Kasumi-1 (cell line): ENCODE measurements at regions not wholly inside any gene's neighbourhood (a gene's known extent, or its start where the extent isn't known, plus 50 kb on each side); places are given as distances from the start of the nearest gene placed in this dataset.
"Not testable (repeated sequence)": the region's sequence is repeated elsewhere in the genome, so short reads cannot be mapped to it uniquely, and the experiment has no call there.

Source experiments
- DNase-seq, 2 experiments: peaks; one replicate each; lab custom pipeline; 2025; lab: John Stamatoyannopoulos, UW

DNA sequence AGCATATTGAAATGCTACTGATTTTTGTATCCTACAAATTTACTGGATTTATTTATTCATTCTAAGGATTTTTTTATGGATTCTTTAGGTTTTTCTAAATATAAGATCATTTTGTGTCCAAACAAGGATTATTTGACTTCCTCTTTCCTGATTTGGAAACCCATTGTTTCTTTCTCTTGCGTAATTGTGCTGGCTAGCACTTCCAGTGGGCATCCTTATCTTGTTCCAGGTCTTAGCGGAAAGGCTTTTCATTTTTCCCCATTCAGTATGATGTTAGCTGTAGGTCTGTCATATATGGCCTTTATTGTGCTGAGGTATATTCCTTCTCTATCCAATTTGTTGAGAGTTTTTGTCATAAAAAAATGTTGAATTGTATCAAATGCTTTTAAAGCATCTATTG, 57.2 kb upstream of the RHOJ start:
- DNase-seq = no peak

DNA sequence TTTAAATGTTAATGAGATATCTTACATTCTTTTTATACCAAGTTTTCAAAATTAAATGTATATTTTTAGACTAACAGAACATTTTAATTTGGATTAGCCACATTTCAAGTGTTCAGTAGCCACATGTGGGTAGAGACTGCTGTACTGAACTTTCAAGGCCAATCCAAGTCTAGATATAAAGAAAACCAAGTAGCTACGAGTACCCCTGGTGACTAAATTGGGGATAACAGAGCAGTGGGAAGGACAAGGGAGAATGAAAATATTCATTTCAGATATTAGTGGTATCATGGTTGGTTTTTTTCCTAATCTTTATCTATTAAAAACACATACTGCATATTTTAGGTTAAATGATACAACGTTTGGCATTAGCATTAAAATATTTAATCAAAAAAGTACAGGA, 69.4 kb upstream of the RHOJ start:
- DNase-seq = peak; percentile 46 to 55

DNA sequence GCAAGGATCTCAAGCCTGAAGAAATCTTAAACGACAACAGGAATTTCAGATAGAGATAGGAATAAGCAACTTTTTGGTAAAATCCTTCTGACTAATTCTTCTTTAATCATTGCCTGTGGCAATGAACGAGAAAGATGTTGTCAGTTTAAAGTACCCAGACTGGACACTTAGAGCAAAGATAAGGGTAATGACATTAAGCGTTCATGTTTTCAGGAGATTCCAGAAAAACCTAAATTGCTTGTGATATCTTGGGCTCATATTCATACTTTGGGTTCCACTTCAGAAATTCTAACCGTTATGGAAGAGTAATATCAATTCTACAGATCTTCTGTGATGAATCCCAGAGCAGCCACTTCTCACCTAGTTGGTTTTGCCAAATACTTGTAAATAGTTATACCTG, 73.7 kb upstream of the RHOJ start:
- DNase-seq = no peak

DNA sequence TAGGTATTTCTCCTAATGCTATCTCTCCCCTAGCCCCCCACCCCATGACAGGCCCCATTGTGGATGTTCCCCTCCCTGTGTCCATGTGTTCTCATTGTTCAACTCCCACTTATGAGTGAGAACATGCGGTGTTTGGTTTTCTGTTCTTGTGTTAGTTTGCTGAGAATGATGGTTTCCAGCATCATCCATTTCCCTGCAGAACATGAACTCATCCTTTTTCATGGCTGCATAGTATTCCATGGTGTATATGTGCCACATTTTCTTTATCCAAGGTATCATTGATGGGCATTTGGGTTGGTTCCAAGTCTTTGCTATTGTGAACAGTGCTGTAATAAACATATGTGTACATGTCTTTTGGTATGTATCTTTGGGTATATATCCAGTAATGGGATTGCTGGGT, 61.2 kb upstream of the KCNH5 start:
- not testable (repeated sequence) for DNase-seq

DNA sequence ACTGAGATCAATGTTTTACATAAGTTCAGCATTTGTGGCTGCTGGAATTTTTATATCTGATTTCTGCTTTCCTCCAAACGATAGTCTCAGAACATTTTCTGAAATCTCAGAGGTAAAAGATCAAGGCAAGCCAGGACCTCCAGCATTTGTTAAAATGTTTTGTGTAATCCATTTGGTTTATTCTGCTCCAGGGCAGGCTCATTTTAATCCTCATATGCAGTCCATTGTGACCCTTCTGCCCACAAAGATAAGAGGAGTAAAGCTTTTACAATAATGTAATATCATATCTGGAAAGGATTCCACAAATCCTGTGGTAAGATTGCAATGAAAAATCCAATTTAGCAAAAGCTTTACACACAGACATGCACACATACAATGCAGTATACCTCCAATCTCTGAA, 55.3 kb upstream of the KCNH5 start:
- DNase-seq = no peak

DNA sequence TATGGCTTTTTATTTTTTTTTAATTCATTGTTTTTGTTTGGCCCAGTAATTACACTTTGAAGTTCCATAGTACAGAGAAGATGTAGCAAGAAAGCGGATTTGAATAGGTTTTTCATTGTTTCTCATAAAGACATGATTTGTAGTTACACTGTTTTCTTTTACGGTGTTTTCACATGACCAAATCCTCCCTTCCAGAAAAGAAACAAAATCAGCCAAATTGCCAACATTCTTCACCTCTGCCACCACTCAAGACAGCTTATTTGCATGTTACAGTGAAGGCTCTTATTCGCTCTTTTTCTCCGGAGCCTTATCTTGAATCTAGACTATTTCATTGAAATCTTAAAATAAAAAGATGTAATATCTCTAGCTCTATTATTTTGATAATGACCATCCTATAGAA, 50.9 kb upstream of the KCNH5 start:
- no peak for DNase-seq
